Loucy (cell line): ENCODE measurements at regions not wholly inside any gene's neighbourhood (a gene's known extent, or its start where the extent isn't known, plus 50 kb on each side); places are given as distances from the start of the nearest gene placed in this dataset.

ENCODE experiments used
- H2AFZ ChIP-seq: fragments of 200-600 bp; sonication (generic); 2 replicates; pipeline ENCODE4 v1.6.0; 2016; ENCODE audit warnings: antibody characterized with exemption, mild to moderate bottlenecking, low read length, moderate library complexity
- H3F3A ChIP-seq: fragments of 200-600 bp; 2 replicates; pipeline ENCODE4 v1.6.0; 2016; ENCODE audit warnings: antibody characterized with exemption, low read depth, mild to moderate bottlenecking
- H3K27me3 ChIP-seq: fragments of 200-600 bp; sonication (generic); 2 replicates; pipeline ENCODE4 v1.6.1; 2014; ENCODE audit warnings: low read length, mild to moderate bottlenecking; ENCODE audit not compliant: insufficient read depth, poor library complexity, severe bottlenecking
- H3K36me3 ChIP-seq: fragments of 200-600 bp; sonication (generic); 2 replicates; pipeline ENCODE4 v1.6.1; 2016; ENCODE audit warnings: low read length; ENCODE audit not compliant: insufficient read depth
- H3K4me1 ChIP-seq: fragments of 200-600 bp; sonication (generic); 2 replicates; pipeline ENCODE4 v1.5.1; 2014; ENCODE audit warnings: low read length, mild to moderate bottlenecking; ENCODE audit not compliant: insufficient read depth, poor library complexity, severe bottlenecking
- H3K4me2 ChIP-seq: fragments of 200-600 bp; sonication (generic); 2 replicates; pipeline ENCODE4 v1.6.0; 2014; ENCODE audit warnings: antibody characterized with exemption, low read length, low read depth, mild to moderate bottlenecking; ENCODE audit not compliant: poor library complexity, severe bottlenecking
- H3K4me3 ChIP-seq: fragments of 200-600 bp; sonication (generic); 2 replicates; pipeline ENCODE4 v1.5.1; 2014; ENCODE audit warnings: low read length, mild to moderate bottlenecking, mixed read lengths; ENCODE audit not compliant: poor library complexity, severe bottlenecking
- H3K79me2 ChIP-seq: fragments of 200-600 bp; sonication (generic); 2 replicates; pipeline ENCODE4 v1.6.1; 2014; ENCODE audit warnings: low read length; ENCODE audit not compliant: insufficient read depth
- H3K9ac ChIP-seq: fragments of 200-600 bp; sonication (generic); 2 replicates; pipeline ENCODE4 v1.6.0; 2014; ENCODE audit warnings: mild to moderate bottlenecking, low read depth, low read length, moderate library complexity; ENCODE audit not compliant: poor library complexity, severe bottlenecking
- H3K9me2 ChIP-seq: fragments of 200-600 bp; sonication (generic); replicated peaks from 2 replicates; pipeline ENCODE4 v1.6.1; 2016; ENCODE audit warnings: low read depth, low read length, mixed read lengths
- H3K9me3 ChIP-seq: fragments of 200-600 bp; sonication (generic); 2 replicates; pipeline ENCODE4 v1.6.1; 2014; ENCODE audit warnings: mild to moderate bottlenecking, antibody characterized with exemption, low read length, low read depth; ENCODE audit not compliant: insufficient read depth
- H4K20me1 ChIP-seq: fragments of 200-600 bp; sonication (generic); 2 replicates; pipeline ENCODE4 v1.6.0; 2014; ENCODE audit warnings: antibody characterized with exemption, low read length, mild to moderate bottlenecking; ENCODE audit not compliant: insufficient read depth, poor library complexity, severe bottlenecking
- EZH2phosphoT487 ChIP-seq: fragments of 200-600 bp; IDR thresholded peaks from 2 replicates; pipeline ENCODE4 v1.6.1; 2018; ENCODE audit warnings: antibody characterized with exemption, mild to moderate bottlenecking, moderate library complexity, borderline replicate concordance
- TF ChIP-seq, protein P1 (sequence below): fragments of 200-600 bp; sonication (generic); conservative IDR thresholded peaks from 2 replicates; pipeline ENCODE4 v1.5.1; 2014; ENCODE audit warnings: mild to moderate bottlenecking, antibody characterized with exemption, low read length

DNA sequence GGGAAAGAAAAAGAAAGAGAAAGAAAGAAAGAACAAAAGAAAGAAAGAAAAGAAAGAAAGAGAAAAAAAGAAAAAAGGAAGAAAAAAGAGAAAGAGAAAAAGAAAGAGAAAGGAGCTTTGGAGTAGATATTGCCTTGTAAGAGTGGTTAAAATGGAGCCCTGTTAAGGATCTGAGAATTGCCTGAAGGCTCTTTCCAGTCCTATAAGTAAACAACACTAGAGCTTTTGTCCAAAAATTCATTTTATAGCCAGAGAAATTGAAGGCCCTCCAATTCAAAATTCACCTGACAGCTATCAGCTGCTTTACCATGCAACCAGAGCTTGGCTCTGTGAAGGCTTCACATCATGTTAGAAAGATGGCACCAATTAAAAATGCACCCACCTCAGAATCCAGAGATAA lies 102.1 kb upstream of the FRMD4B start:
- no peaks in the 10 kb centered on the region for H4K20me1 ChIP-seq

DNA sequence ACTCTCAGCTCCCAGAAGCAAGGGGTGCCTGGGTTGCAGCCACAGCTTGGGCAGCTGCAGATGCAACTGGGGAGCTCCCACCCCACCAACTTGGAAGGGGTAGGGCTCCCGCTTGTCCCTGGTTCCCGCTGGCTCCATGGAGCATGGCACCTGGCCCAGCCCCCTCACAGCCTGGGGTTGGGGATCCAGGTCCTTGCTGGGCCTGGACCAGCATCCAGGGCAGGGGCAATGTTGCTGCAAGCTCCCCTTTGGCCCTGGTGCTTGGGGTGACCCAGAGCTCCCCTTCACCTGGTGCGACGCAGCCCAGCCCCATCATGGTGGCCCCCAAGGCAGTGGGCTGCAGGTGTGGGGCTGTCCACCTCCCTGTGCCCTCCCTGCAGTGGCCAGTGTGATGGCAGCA lies 99.6 kb upstream of the FRMD4B start:
- no peaks in the 10 kb centered on the region for H3K9me2 ChIP-seq

More for the DNA sequence above, 102.1 kb upstream of the FRMD4B start:
- Histone ChIP-seq H3K9ac (no peak overlapping the region), H3K9me2 (no peaks in the 10 kb centered on the region), H3K27me3 (no peaks in the 10 kb centered on the region), H3K79me2 (no peaks in the 10 kb centered on the region), H3K36me3 (no peaks in the 10 kb centered on the region), H3K4me2 (no peak overlapping the region), H3K4me1 (no peaks in the 10 kb centered on the region), H3K9me3 (peaks cover 3% of the 10 kb centered on the region; the same call in 1 of the 2 replicates), H3K4me3 (no peak overlapping the region), H2AFZ (no peak overlapping the region), H3F3A (no peaks in the 10 kb centered on the region)
- TF ChIP-seq, protein P1, sequence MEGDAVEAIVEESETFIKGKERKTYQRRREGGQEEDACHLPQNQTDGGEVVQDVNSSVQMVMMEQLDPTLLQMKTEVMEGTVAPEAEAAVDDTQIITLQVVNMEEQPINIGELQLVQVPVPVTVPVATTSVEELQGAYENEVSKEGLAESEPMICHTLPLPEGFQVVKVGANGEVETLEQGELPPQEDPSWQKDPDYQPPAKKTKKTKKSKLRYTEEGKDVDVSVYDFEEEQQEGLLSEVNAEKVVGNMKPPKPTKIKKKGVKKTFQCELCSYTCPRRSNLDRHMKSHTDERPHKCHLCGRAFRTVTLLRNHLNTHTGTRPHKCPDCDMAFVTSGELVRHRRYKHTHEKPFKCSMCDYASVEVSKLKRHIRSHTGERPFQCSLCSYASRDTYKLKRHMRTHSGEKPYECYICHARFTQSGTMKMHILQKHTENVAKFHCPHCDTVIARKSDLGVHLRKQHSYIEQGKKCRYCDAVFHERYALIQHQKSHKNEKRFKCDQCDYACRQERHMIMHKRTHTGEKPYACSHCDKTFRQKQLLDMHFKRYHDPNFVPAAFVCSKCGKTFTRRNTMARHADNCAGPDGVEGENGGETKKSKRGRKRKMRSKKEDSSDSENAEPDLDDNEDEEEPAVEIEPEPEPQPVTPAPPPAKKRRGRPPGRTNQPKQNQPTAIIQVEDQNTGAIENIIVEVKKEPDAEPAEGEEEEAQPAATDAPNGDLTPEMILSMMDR = no peak
- no peak for TF ChIP-seq EZH2phosphoT487

DNA sequence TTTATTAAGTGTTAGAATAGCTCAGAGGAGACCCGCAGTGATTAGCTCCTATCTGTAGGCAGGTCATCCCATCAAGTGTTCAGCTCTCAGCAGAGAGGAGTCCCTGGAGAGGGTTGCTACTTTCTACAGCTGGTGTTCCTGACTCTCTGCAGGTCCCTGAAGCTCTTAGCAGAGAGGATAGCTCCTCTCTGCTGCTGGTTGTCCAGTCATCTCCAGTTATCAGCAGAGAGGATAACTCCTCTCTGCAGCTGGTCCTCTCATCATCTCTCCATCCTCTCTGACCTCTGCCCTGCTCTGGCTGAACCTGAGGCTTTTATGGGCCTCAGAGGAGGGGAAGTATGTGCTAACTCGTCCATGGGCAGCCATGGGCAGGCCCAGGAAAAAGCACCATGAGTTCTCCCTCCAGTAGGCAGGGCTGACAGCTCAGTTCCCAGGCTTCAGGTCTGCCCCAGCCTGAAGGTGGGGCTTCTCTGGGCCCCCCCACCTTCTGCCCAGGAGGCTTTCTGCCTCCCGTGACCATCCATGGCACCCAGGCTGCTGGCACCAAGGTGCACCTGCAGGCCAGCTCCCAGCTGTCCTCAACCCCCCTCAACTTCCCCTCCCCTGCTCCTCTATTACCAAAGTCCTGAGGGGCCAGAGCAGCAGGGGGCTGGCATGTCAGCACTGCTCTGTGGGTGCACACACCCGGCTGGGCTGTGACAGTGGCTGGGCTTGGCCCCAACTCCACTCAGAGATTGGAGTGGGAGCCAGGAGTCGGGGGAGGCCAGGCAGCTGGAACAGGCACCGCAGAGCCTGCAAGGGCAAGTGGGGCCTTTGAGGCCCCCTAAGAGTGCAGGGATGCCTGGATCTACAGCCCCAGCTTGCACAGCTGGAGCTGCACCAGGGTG lies 98.9 kb upstream of the FRMD4B start:
- TF ChIP-seq, protein P1 = no peak
- TF ChIP-seq EZH2phosphoT487 = no peak
- H3K4me3 ChIP-seq = no peak overlapping the region
- H3K9me2 ChIP-seq = no peaks in the 10 kb centered on the region
- no peak overlapping the region for H3K9ac ChIP-seq
- H2AFZ ChIP-seq = no peak overlapping the region
- H3K27me3 ChIP-seq = no peaks in the 10 kb centered on the region
- no peaks in the 10 kb centered on the region for H3K79me2 ChIP-seq
- H4K20me1 ChIP-seq = no peaks in the 10 kb centered on the region
- no peaks in the 10 kb centered on the region for H3K36me3 ChIP-seq
- peaks cover 3% of the 10 kb centered on the region; the same call in 1 of the 2 replicates for H3K9me3 ChIP-seq
- no peak overlapping the region for H3K4me2 ChIP-seq
- H3F3A ChIP-seq = no peaks in the 10 kb centered on the region
- no peaks in the 10 kb centered on the region for H3K4me1 ChIP-seq

More for the DNA sequence above, 99.6 kb upstream of the FRMD4B start:
- H3K4me1 ChIP-seq = no peaks in the 10 kb centered on the region
- no peaks in the 10 kb centered on the region for H3K27me3 ChIP-seq
- H3K4me3 ChIP-seq = no peak overlapping the region
- TF ChIP-seq EZH2phosphoT487 = no peak
- TF ChIP-seq, protein P1 = no peak
- H3K79me2 ChIP-seq = no peaks in the 10 kb centered on the region
- no peaks in the 10 kb centered on the region for H3F3A ChIP-seq
- no peak overlapping the region for H2AFZ ChIP-seq
- peaks cover 3% of the 10 kb centered on the region; the same call in 1 of the 2 replicates for H3K9me3 ChIP-seq
- no peak overlapping the region for H3K4me2 ChIP-seq
- H4K20me1 ChIP-seq = no peaks in the 10 kb centered on the region
- no peak overlapping the region for H3K9ac ChIP-seq
- H3K36me3 ChIP-seq = no peaks in the 10 kb centered on the region
